AG09309 (cell line): ENCODE measurements at regions not wholly inside any gene's neighbourhood (a gene's known extent, or its start where the extent isn't known, plus 50 kb on each side); places are given as distances from the start of the nearest gene placed in this dataset.

Source experiments
- DNase-seq: peaks from one replicate; pipeline ENCODE4 v3.0.0-alpha.2; 2010; ENCODE audit warnings: low read depth
- H3K4me3 ChIP-seq: 2 replicates; pipeline ENCODE4 v1.5.1; 2011; ENCODE audit warnings: mild to moderate bottlenecking, low read depth, low read length, moderate library complexity; ENCODE audit not compliant: control insufficient read depth
- TF ChIP-seq, protein P1 (sequence below): IDR thresholded peaks from 2 replicates; pipeline ENCODE4 v1.5.1; 2011; ENCODE audit warnings: mild to moderate bottlenecking, low read depth, low read length, inconsistent platforms; ENCODE audit not compliant: insufficient read depth, control insufficient read depth; ENCODE audit errors: missing control alignments

DNA sequence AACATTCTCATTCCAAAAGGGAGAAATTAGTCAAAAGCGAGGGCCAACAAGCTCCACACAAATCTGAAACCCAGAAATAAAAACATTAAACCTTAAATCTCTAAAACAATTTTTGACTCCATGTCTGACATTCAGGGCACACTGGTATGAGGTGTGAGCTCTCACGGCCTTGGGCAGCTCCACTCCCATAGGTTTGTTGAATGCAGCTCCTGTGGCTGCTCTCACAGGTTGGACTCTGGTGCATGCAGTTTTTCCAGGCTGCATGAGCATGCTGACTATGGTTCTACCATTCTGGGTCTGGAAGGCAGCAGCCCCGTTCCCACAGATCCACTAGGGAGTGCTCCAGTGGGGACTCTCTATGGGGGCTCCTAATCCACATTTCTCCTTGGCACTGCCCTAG is 887.1 kb upstream of the GHITM start:
- H3K4me3 ChIP-seq = no peak overlapping the region
- TF ChIP-seq, protein P1, sequence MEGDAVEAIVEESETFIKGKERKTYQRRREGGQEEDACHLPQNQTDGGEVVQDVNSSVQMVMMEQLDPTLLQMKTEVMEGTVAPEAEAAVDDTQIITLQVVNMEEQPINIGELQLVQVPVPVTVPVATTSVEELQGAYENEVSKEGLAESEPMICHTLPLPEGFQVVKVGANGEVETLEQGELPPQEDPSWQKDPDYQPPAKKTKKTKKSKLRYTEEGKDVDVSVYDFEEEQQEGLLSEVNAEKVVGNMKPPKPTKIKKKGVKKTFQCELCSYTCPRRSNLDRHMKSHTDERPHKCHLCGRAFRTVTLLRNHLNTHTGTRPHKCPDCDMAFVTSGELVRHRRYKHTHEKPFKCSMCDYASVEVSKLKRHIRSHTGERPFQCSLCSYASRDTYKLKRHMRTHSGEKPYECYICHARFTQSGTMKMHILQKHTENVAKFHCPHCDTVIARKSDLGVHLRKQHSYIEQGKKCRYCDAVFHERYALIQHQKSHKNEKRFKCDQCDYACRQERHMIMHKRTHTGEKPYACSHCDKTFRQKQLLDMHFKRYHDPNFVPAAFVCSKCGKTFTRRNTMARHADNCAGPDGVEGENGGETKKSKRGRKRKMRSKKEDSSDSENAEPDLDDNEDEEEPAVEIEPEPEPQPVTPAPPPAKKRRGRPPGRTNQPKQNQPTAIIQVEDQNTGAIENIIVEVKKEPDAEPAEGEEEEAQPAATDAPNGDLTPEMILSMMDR = no peak

DNA sequence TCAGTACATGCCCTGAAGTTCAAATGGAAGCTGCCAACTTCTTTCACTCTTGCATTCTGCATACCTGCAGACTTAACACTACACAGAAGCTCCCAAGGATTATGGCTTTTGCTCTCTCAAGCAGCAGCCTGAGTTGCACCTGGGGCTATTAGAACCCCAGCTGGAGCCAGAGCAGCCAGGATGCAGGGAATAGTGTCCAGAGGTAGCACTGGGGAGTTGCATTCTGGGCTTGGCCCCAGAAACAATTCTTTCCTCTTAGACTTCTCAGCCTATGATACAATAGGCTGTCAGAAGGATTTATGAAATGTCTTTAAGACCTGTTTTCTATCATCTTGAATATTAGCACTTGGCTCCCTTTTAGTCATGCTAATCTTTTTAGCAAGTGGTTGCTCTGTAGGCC is 886.7 kb upstream of the GHITM start:
- H3K4me3 ChIP-seq = no peak overlapping the region
- DNase-seq = no peak
- TF ChIP-seq, protein P1 = no peak

More for the DNA sequence above, 887.1 kb upstream of the GHITM start:
- no peak for DNase-seq

DNA sequence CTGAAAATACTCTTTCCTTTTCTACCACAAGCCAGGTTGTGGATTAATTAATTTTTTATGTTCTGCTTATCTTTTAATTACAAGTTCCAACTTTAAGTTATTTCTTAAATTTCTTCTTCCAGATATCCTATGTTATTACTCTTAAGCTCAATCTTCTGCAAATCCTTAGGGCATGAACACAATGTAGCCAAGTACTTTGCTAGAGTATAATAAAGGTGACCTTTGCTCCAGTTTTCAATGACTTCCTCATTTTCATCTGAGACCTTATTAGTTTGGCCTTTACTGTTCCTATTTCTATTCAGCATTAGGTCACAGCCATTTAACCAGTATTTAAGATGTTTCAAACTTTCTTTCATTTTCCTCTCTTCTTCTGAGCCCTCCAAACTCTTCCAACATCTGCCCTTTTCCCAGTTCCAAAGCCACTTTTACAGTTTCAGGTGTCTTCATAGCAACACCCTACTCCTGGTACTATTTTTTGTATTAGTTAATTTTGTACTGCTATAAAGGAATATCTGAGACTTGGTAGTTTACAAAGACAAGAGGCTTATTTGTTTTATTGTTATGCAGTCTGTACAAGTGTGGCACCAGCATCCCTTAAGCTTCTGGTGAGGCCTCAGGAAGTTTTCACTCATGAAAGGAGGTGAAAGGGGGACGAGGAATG is 886.2 kb upstream of the GHITM start:
- DNase-seq = no peak

DNA sequence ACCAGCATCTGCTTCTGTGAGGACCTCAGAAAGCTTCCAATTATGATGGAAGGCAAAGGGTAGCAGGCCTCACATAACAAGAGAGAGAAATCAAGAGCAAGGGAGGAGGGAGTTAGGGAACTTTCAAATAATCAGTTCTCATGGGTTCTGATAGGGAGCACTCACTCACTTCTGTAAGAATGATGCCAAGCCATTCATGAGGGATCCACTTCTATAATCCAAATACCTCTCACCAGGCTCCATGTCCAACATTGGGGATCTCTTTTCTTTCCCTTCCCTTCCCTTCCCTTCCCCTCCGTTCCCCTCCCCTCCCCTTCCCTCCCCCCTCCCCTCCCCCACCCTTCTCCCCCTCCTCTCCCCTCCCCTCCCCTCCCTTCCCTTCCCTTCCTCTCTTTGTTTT is 884.6 kb upstream of the GHITM start:
- DNase-seq = no peak
- TF ChIP-seq, protein P1 = no peak

More for the DNA sequence above, 886.2 kb upstream of the GHITM start:
- no peak overlapping the region for H3K4me3 ChIP-seq
- TF ChIP-seq, protein P1 = no peak

DNA sequence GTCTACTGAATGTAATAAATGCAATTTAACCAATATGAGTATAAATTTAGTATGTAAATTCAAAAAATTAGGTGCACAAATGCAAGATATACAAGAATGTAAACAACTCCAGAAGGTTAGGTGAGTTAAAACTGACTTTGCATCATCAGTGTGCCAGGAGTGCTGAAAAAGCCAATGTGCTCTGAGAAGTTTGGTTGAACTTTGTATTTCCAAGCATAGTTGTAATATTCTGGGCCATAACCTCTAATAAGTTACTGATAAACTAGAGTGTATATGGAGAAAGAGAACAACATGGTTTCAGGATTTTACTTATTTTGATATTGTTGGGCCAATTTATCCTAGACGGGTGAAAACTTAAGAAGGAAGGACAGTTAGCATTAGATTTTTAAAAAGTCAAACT is 876.9 kb upstream of the GHITM start:
- DNase-seq = no peak
- TF ChIP-seq, protein P1 = no peak
- H3K4me3 ChIP-seq = no peak overlapping the region

More for the DNA sequence above, 884.6 kb upstream of the GHITM start:
- H3K4me3 ChIP-seq = no peak overlapping the region

DNA sequence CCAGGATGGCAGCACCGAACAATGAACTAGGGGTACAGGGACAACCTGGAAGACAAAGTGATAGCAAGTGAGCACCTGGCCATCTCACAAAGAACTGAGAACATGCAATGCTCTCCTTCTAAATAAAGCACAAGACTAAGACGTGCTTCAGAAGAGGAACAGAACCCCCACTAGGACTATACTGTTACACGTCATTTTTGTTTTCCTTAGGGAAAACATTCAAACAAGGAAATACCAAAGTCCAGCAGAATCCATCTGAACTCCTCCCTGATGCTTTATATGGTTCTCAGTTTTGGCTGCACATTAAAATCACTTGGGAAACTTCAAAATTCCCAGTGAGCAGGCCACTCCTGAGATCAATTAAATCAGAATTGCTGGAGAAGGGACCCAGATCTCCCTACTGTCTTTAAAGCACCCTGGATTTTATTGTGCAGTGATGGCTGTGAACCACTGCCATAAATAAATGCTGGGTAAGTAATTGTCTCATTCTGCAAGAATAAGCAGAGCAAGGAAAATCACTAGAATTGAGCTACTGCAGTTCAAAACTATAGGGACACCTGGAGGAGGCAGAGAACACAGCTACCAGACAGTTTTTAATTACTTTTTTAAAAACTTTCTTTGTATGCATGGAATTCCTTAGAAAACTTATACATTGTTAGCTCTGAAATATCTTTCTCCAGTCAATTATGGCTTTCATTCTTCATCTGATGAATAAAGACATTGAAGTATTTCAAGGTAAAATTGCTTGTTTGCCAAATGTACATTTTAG is 866.5 kb upstream of the GHITM start:
- TF ChIP-seq, protein P1 = peak; percentile 18
- DNase-seq = no peak
- no peak overlapping the region for H3K4me3 ChIP-seq

DNA sequence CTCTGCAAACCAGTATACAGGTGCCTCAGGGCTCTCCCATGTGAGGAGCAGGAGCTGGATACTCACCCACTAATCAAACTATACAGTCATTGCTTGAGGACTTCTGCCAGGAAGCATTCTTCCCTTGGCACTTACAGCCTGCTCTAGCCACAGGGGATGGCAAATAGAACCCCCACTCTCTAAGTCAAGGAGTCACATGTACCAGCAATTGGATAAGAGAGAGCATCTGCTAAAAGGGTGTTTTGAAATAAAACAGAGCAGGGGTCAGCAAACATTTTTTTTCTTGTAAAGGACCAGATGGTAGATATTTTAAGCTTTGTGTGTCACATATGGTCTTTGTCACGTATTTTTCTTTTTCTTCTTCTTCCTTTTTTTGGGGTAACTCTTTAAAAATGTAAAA is 865.2 kb upstream of the GHITM start:
- no peak overlapping the region for H3K4me3 ChIP-seq
- DNase-seq = no peak
- TF ChIP-seq, protein P1 = no peak
